Non-pigmented ciliary epithelial cell (primary cell): ENCODE measurements at regions not wholly inside any gene's neighbourhood (a gene's known extent, or its start where the extent isn't known, plus 50 kb on each side); places are given as distances from the start of the nearest gene placed in this dataset.
"Not testable (repeated sequence)": the region's sequence is repeated elsewhere in the genome, so short reads cannot be mapped to it uniquely, and the experiment has no call there.

Experiments used
- DNase-seq: peaks from one replicate; pipeline ENCODE4 v3.0.0-alpha.2; 2010; ENCODE audit warnings: low read depth

GRCh38 chr4:163077680-163078079 is 89.0 kb downstream of the NAF1 start:
- DNase-seq, result no peak

GRCh38 chr4:163072222-163072621 is 94.5 kb downstream of the NAF1 start:
- DNase-seq, result no peak

GRCh38 chr4:163071308-163071707 is 95.4 kb downstream of the NAF1 start:
- no peak for DNase-seq

- no peak for DNase-seq
Measured at GRCh38 chr4:163070023-163070422, 96.7 kb downstream of the NAF1 start.

GRCh38 chr4:163063891-163064290 is 102.8 kb downstream of the NAF1 start:
- no peak for DNase-seq

GRCh38 chr4:163048447-163048846 is 118.2 kb downstream of the NAF1 start:
- DNase-seq, result no peak

GRCh38 chr4:163042306-163042705 is 124.4 kb downstream of the NAF1 start:
- DNase-seq, result no peak

- no peak for DNase-seq
Measured at GRCh38 chr4:163017135-163017534, 149.6 kb downstream of the NAF1 start.

GRCh38 chr4:163012816-163013215 is 153.9 kb downstream of the NAF1 start:
- no peak for DNase-seq

GRCh38 chr4:163003979-163004378 is 162.7 kb downstream of the NAF1 start:
- DNase-seq, result no peak

GRCh38 chr4:162988530-162988929 is 178.2 kb downstream of the NAF1 start:
- no peak for DNase-seq

- no peak for DNase-seq
Measured at GRCh38 chr4:162985131-162985530, 181.6 kb downstream of the NAF1 start.

GRCh38 chr4:162984621-162985020 is 182.1 kb downstream of the NAF1 start:
- DNase-seq, result no peak

- DNase-seq, result no peak
Measured at GRCh38 chr4:162981823-162982222, 184.9 kb downstream of the NAF1 start.

GRCh38 chr4:162978398-162978797 is 188.3 kb downstream of the NAF1 start:
- DNase-seq, result no peak

GRCh38 chr4:162977788-162978187 is 188.9 kb downstream of the NAF1 start:
- no peak for DNase-seq

- DNase-seq, result no peak
Measured at GRCh38 chr4:162972661-162973330, 193.9 kb downstream of the NAF1 start.

- no peak for DNase-seq
Measured at GRCh38 chr4:162969194-162969593, 197.5 kb downstream of the NAF1 start.

- not testable (repeated sequence) for DNase-seq
Measured at GRCh38 chr4:162965978-162966377, 200.7 kb downstream of the NAF1 start.

- DNase-seq, result no peak
Measured at GRCh38 chr4:162959046-162959445, 207.6 kb downstream of the NAF1 start.

GRCh38 chr4:162957521-162958143 is 209.1 kb downstream of the NAF1 start:
- DNase-seq, result no peak

- no peak for DNase-seq
Measured at GRCh38 chr4:162954976-162955375, 211.7 kb downstream of the NAF1 start.

- DNase-seq, result peak; percentile 38
Measured at GRCh38 chr4:162952232-162952631, 214.5 kb downstream of the NAF1 start.

- no peak for DNase-seq
Measured at GRCh38 chr4:162945713-162946112, 221.0 kb downstream of the NAF1 start.
